ENCODE measurements at regions not wholly inside any gene's neighbourhood (a gene's known extent, or its start where the extent isn't known, plus 50 kb on each side); places are given as distances from the start of the nearest gene placed in this dataset.

- TF ChIP-seq CTCF (IDR thresholded peaks at IDR 0.05; ENCODE audit: borderline replicate concordance, extremely low read depth, low read length, poor library complexity, severe bottlenecking): no peak
- no peak for TF ChIP-seq EZH2 (IDR thresholded peaks at IDR 0.05; ENCODE audit: borderline replicate concordance, low read depth, low read length, severe bottlenecking)
These were observed 204.9 kb downstream of the TMX1 start for GRCh38 chr14:51445001-51445390.
